ENCODE measurements at regions not wholly inside any gene's neighbourhood (a gene's known extent, or its start where the extent isn't known, plus 50 kb on each side); places are given as distances from the start of the nearest gene placed in this dataset.
"Not testable (repeated sequence)": the region's sequence is repeated elsewhere in the genome, so short reads cannot be mapped to it uniquely, and the experiment has no call there.

DNA sequence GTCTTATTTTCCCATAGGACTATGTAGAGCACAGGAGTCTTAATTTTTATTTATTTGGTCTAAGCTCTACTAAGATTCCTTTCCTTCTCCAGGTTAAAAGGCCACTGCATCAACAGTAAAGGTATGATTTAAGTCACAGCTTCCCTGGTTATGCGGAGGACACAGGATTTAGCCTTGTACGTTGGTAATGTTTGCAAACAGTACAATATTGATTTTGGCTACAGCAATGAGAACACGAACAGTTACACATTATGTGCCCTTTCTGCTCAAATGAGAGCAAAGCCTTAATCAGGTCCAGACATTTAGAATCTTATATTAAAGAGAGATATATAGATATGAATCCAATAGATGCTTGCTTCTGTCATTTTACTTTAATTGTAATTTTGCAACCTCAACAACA, 264.0 kb downstream of the NUF2 start:
- Histone ChIP-seq H4K91ac (ENCODE audit: low read length) (no peak overlapping the region), H2AK5ac (ENCODE audit: low read length, severe bottlenecking) (no peak overlapping the region), H3K4me2 (ENCODE audit: low read length, poor library complexity, severe bottlenecking) (no peak overlapping the region), H2BK15ac (ENCODE audit: low read depth, poor library complexity, severe bottlenecking) (no peak overlapping the region), H3K9ac (ENCODE audit: low read length) (no peak overlapping the region), H3K27me3 (ENCODE audit: control insufficient read depth in 1 of 2, insufficient read depth in 1 of 2, low read length in 2 of 2) (no peaks in the 10 kb centered on the region), H3K14ac (ENCODE audit: low read length in 2 of 2) (no peak overlapping the region), H2AFZ (ENCODE audit: low read depth, low read length) (no peak overlapping the region), H2BK120ac (ENCODE audit: low read depth, low read length) (no peak overlapping the region), H3K23ac (ENCODE audit: low read length in 2 of 2) (no peak overlapping the region), H2BK12ac (ENCODE audit: low read length in 2 of 2) (no peak overlapping the region), H3K36me3 (ENCODE audit: control insufficient read depth in 1 of 2, insufficient read depth in 2 of 2, low read depth in 1 of 2, low read length in 2 of 2) (no peaks in the 10 kb centered on the region), H2BK5ac (ENCODE audit: low read depth, low read length, poor library complexity, severe bottlenecking) (no peak overlapping the region), H3K4me1 (ENCODE audit: control insufficient read depth, insufficient read depth, low read depth, low read length) (no peaks in the 10 kb centered on the region), H3K18ac (ENCODE audit: low read depth in 1 of 2, low read length in 2 of 2) (no peak overlapping the region), H3K4me3 (ENCODE audit: insufficient read depth in 1 of 2, low read depth in 1 of 2, low read length in 2 of 2) (no peak overlapping the region), H3K79me1 (replicated peaks; ENCODE audit: low read length, poor library complexity, severe bottlenecking) (no peaks in the 10 kb centered on the region), H3K9me3 (ENCODE audit: control insufficient read depth, low read length) (no peaks in the 10 kb centered on the region), H3K4ac (ENCODE audit: low read depth in 1 of 2, low read length in 2 of 2) (no peak overlapping the region), H3K27ac (ENCODE audit: low read length, poor library complexity, severe bottlenecking) (no peak overlapping the region), H4K8ac (ENCODE audit: low read length) (no peak overlapping the region)
- no peak for DNase-seq
- 95% methylated on average over 2 of the region's 3 CpGs for WGBS

- Histone ChIP-seq H4K91ac (ENCODE audit: low read length) (no peak overlapping the region), H2AK5ac (ENCODE audit: low read length, severe bottlenecking) (no peak overlapping the region), H2AFZ (ENCODE audit: low read depth, low read length) (no peak overlapping the region), H3K4me1 (ENCODE audit: control insufficient read depth, insufficient read depth, low read depth, low read length) (no peaks in the 10 kb centered on the region), H3K14ac (ENCODE audit: low read length in 2 of 2) (no peak overlapping the region), H3K4me3 (ENCODE audit: insufficient read depth in 1 of 2, low read depth in 1 of 2, low read length in 2 of 2) (no peak overlapping the region), H3K27ac (ENCODE audit: low read length, poor library complexity, severe bottlenecking) (no peak overlapping the region), H3K4ac (ENCODE audit: low read depth in 1 of 2, low read length in 2 of 2) (no peak overlapping the region), H3K27me3 (ENCODE audit: control insufficient read depth in 1 of 2, insufficient read depth in 1 of 2, low read length in 2 of 2) (no peaks in the 10 kb centered on the region), H2BK15ac (ENCODE audit: low read depth, poor library complexity, severe bottlenecking) (no peak overlapping the region), H3K79me1 (replicated peaks; ENCODE audit: low read length, poor library complexity, severe bottlenecking) (no peaks in the 10 kb centered on the region), H2BK120ac (ENCODE audit: low read depth, low read length) (no peak overlapping the region), H3K18ac (ENCODE audit: low read depth in 1 of 2, low read length in 2 of 2) (no peak overlapping the region), H3K9me3 (ENCODE audit: control insufficient read depth, low read length) (peaks cover 2% of the 10 kb centered on the region), H2BK5ac (ENCODE audit: low read depth, low read length, poor library complexity, severe bottlenecking) (no peak overlapping the region), H2BK12ac (ENCODE audit: low read length in 2 of 2) (no peak overlapping the region), H3K23ac (ENCODE audit: low read length in 2 of 2) (no peak overlapping the region), H3K36me3 (ENCODE audit: control insufficient read depth in 1 of 2, insufficient read depth in 2 of 2, low read depth in 1 of 2, low read length in 2 of 2) (no peaks in the 10 kb centered on the region), H3K4me2 (ENCODE audit: low read length, poor library complexity, severe bottlenecking) (no peak overlapping the region), H3K9ac (ENCODE audit: low read length) (no peak overlapping the region), H4K8ac (ENCODE audit: low read length) (no peak overlapping the region)
- no peak for DNase-seq
- 95% methylated on average over 2 of the region's 2 CpGs for WGBS
Observed at GRCh38 chr1:163588796-163589195, 267.0 kb downstream of the NUF2 start.

DNA sequence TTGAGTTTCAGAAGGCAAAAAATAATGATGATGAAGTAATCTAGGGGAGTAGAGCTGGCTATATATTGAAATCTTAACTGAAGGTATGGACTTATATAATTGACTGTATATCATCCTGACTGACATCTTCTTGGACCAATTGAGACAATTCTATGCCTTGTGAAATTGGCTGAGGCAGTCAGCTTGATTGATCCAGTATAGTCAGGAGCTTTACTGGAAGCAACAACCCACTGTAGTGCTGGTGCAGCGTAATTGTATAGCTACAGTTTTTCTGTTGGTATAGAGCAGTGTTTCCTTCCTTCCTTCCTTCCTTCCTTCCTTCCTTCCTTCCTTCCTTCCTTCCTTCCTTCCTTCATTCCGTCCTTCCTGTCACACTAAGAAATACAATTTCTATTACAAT, 268.0 kb downstream of the NUF2 start:
- Histone ChIP-seq H3K14ac (ENCODE audit: low read length in 2 of 2) (no peak overlapping the region), H3K9me3 (ENCODE audit: control insufficient read depth, low read length) (peaks cover 10% of the 10 kb centered on the region), H3K9ac (ENCODE audit: low read length) (no peak overlapping the region), H3K4ac (ENCODE audit: low read depth in 1 of 2, low read length in 2 of 2) (no peak overlapping the region), H4K8ac (ENCODE audit: low read length) (no peak overlapping the region), H3K36me3 (ENCODE audit: control insufficient read depth in 1 of 2, insufficient read depth in 2 of 2, low read depth in 1 of 2, low read length in 2 of 2) (no peaks in the 10 kb centered on the region), H2BK12ac (ENCODE audit: low read length in 2 of 2) (no peak overlapping the region), H2BK15ac (ENCODE audit: low read depth, poor library complexity, severe bottlenecking) (no peak overlapping the region), H4K91ac (ENCODE audit: low read length) (no peak overlapping the region), H3K79me1 (replicated peaks; ENCODE audit: low read length, poor library complexity, severe bottlenecking) (no peaks in the 10 kb centered on the region), H3K4me1 (ENCODE audit: control insufficient read depth, insufficient read depth, low read depth, low read length) (no peaks in the 10 kb centered on the region), H2BK120ac (ENCODE audit: low read depth, low read length) (no peak overlapping the region), H3K18ac (ENCODE audit: low read depth in 1 of 2, low read length in 2 of 2) (no peak overlapping the region), H3K27ac (ENCODE audit: low read length, poor library complexity, severe bottlenecking) (no peak overlapping the region), H2AK5ac (ENCODE audit: low read length, severe bottlenecking) (no peak overlapping the region), H2BK5ac (ENCODE audit: low read depth, low read length, poor library complexity, severe bottlenecking) (no peak overlapping the region), H3K27me3 (ENCODE audit: control insufficient read depth in 1 of 2, insufficient read depth in 1 of 2, low read length in 2 of 2) (no peaks in the 10 kb centered on the region), H3K23ac (ENCODE audit: low read length in 2 of 2) (no peak overlapping the region), H3K4me2 (ENCODE audit: low read length, poor library complexity, severe bottlenecking) (no peak overlapping the region), H2AFZ (ENCODE audit: low read depth, low read length) (no peak overlapping the region), H3K4me3 (ENCODE audit: insufficient read depth in 1 of 2, low read depth in 1 of 2, low read length in 2 of 2) (no peak overlapping the region)
- DNase-seq, result no peak
- WGBS, result 82% methylated on average over 1 of the region's 2 CpGs

- H2AK5ac ChIP-seq (ENCODE audit: low read length, severe bottlenecking); H2BK15ac ChIP-seq (ENCODE audit: low read depth, poor library complexity, severe bottlenecking); H3K27ac ChIP-seq (ENCODE audit: low read length, poor library complexity, severe bottlenecking); H3K9ac ChIP-seq (ENCODE audit: low read length); H2BK5ac ChIP-seq (ENCODE audit: low read depth, low read length, poor library complexity, severe bottlenecking); H3K4me2 ChIP-seq (ENCODE audit: low read length, poor library complexity, severe bottlenecking); H4K91ac ChIP-seq (ENCODE audit: low read length); H3K4me3 ChIP-seq (ENCODE audit: insufficient read depth in 1 of 2, low read depth in 1 of 2, low read length in 2 of 2); H3K4me1 ChIP-seq (ENCODE audit: control insufficient read depth, insufficient read depth, low read depth, low read length); H3K36me3 ChIP-seq (ENCODE audit: control insufficient read depth in 1 of 2, insufficient read depth in 2 of 2, low read depth in 1 of 2, low read length in 2 of 2); H3K14ac ChIP-seq (ENCODE audit: low read length in 2 of 2); H3K18ac ChIP-seq (ENCODE audit: low read depth in 1 of 2, low read length in 2 of 2); H3K27me3 ChIP-seq (ENCODE audit: control insufficient read depth in 1 of 2, insufficient read depth in 1 of 2, low read length in 2 of 2); H2AFZ ChIP-seq (ENCODE audit: low read depth, low read length); H2BK12ac ChIP-seq (ENCODE audit: low read length in 2 of 2); H3K4ac ChIP-seq (ENCODE audit: low read depth in 1 of 2, low read length in 2 of 2); DNase-seq; H2BK120ac ChIP-seq (ENCODE audit: low read depth, low read length); H3K79me1 ChIP-seq (replicated peaks; ENCODE audit: low read length, poor library complexity, severe bottlenecking); H3K23ac ChIP-seq (ENCODE audit: low read length in 2 of 2); H4K8ac ChIP-seq (ENCODE audit: low read length): not testable (repeated sequence)
- WGBS, result 74% methylated on average over 2 of the region's 2 CpGs
- peaks cover 10% of the 10 kb centered on the region for H3K9me3 ChIP-seq (ENCODE audit: control insufficient read depth, low read length)
Observed at GRCh38 chr1:163591131-163591530, 269.4 kb downstream of the NUF2 start.

Data from mesenchymal stem cell (in vitro differentiated cells and primary cell).